K562 (cell line): ENCODE measurements at regions not wholly inside any gene's neighbourhood (a gene's known extent, or its start where the extent isn't known, plus 50 kb on each side); places are given as distances from the start of the nearest gene placed in this dataset.
A peak's percentile ranks its signal among the peaks of the same experiment; 100 is the strongest.

Experiments
- ATAC-seq: fragments of 200-7000 bp; cut with Tn5 transposase; 3 replicates; pipeline ENCODE4 v1.9.1; 2020; ENCODE audit warnings: moderate library complexity
- BruUV-seq: library from RNA; stranded (reverse); fragments of 400-500 nt; replicated peaks from 2 replicates; lab custom pipeline; 2021; lab: Mats Ljungman, UMichigan
- CTCF ChIA-PET: fragments of 300-600 bp; formaldehyde crosslinking; extraction: SDS; loops from one replicate; lab custom pipeline; 2021; ENCODE audit warnings: low intra/inter-chr PET ratio; lab: Yijun Ruan, JAX
- POLR2A ChIA-PET: fragments of 300-600, 350-650 bp; sonication (Branson Sonifier 250); formaldehyde crosslinking; extraction: SDS; loops from one replicate; lab custom pipeline; 2021; ENCODE audit warnings: antibody characterized with exemption, inconsistent platforms; lab: Yijun Ruan, JAX
- DNase-seq, 4 experiments: peaks; one replicate each; pipeline versions ENCODE4 v3.0.0 to v3.0.0-alpha.2; 2011 to 2018; ENCODE audit warnings: low spot score in 3 of 4, mixed read lengths in 3 of 4; ENCODE audit errors: extremely low read depth in 1 of 4
- FAIRE-seq: peaks from 2 replicates; lab custom pipeline; 2011; peaks lifted over from hg19 to GRCh38; lab: Jason Lieb, UNC
- H2AFZ ChIP-seq: 2 replicates; pipeline ENCODE4 v1.6.0; 2011; ENCODE audit warnings: low read depth, low read length, control low read depth, inconsistent platforms
- H3K27ac ChIP-seq: fragments of 200-600 bp; 3 replicates; pipeline ENCODE4 v1.8.0; 2011; ENCODE audit warnings: low read depth, mild to moderate bottlenecking, control low read depth, inconsistent platforms, low read length, moderate library complexity, mixed read lengths; ENCODE audit errors: extremely low read depth
- H3K27me3 ChIP-seq, 2 experiments: fragments of 300-600 bp in 1 of 2; 2 replicates in 1 of 2; 3 replicates in 1 of 2; pipeline versions ENCODE4 v1.6.0 to v1.8.0; 2011; ENCODE audit warnings: inconsistent platforms in 2 of 2, low read length in 2 of 2, mild to moderate bottlenecking in 1 of 2, mixed read lengths in 1 of 2, moderate library complexity in 1 of 2; ENCODE audit not compliant: control insufficient read depth in 2 of 2, insufficient read depth in 2 of 2
- H3K36me3 ChIP-seq: fragments of 300-600 bp; 3 replicates; pipeline ENCODE4 v1.8.0; 2011; ENCODE audit warnings: mild to moderate bottlenecking, low read length, inconsistent platforms; ENCODE audit not compliant: control insufficient read depth, insufficient read depth
- H3K4me1 ChIP-seq, 2 experiments: fragments of 200-600 bp in 1 of 2; replicated peaks in 1 of 2; 2 replicates in 1 of 2; 3 replicates in 1 of 2; pipeline versions ENCODE4 v1.5.1 to v1.8.0; 2011; ENCODE audit warnings: inconsistent platforms in 2 of 2, low read length in 2 of 2, mild to moderate bottlenecking in 1 of 2, mixed read lengths in 1 of 2, moderate library complexity in 1 of 2; ENCODE audit not compliant: control insufficient read depth in 2 of 2, insufficient read depth in 2 of 2
- H3K4me2 ChIP-seq: 2 replicates; pipeline ENCODE4 v1.6.1; 2011; ENCODE audit warnings: low read length, control low read depth, inconsistent platforms, mixed read lengths; ENCODE audit not compliant: insufficient read depth
- H3K4me3 ChIP-seq: fragments of 200-600 bp; sonication (generic), shearing (Covaris generic); 2 replicates; pipeline ENCODE4 v1.5.1; 2016; ENCODE audit warnings: control low read depth, inconsistent platforms
- H3K79me2 ChIP-seq: fragments of 200-600 bp; 3 replicates; pipeline ENCODE4 v1.8.0; 2011; ENCODE audit warnings: low read length, inconsistent platforms; ENCODE audit not compliant: control insufficient read depth, insufficient read depth
- H3K9ac ChIP-seq, 2 experiments: 2 replicates each; pipeline versions ENCODE4 v1.6.0 to v1.6.1; 2011; ENCODE audit warnings: low read depth in 2 of 2, low read length in 2 of 2, control low read depth in 1 of 2, inconsistent platforms in 1 of 2, mild to moderate bottlenecking in 1 of 2, mixed read lengths in 1 of 2; ENCODE audit not compliant: insufficient read depth in 1 of 2
- H3K9me1 ChIP-seq: one replicate; pipeline ENCODE4 v1.6.0; 2011; ENCODE audit warnings: inconsistent platforms, mild to moderate bottlenecking, low read length, moderate library complexity; ENCODE audit not compliant: control insufficient read depth, insufficient read depth
- H3K9me3 ChIP-seq: replicated peaks from 2 replicates; pipeline ENCODE4 v1.5.1; 2011; ENCODE audit warnings: low read depth, low read length, inconsistent platforms; ENCODE audit not compliant: control insufficient read depth, insufficient read depth
- H4K20me1 ChIP-seq: replicated peaks from 2 replicates; pipeline ENCODE4 v1.6.1; 2011; ENCODE audit warnings: low read length, inconsistent platforms, mixed read lengths; ENCODE audit not compliant: control insufficient read depth, insufficient read depth
- POLR2G ChIP-seq: fragments of 200-400 bp; formaldehyde crosslinking; IDR thresholded peaks from 2 replicates; pipeline ENCODE4 v1.6.1; 2017; ENCODE audit warnings: low read depth, mild to moderate bottlenecking, antibody characterized with exemption, low read length, moderate library complexity
- RBFOX2 ChIP-seq: fragments of 200-400 bp; formaldehyde crosslinking; IDR thresholded peaks from 2 replicates; pipeline ENCODE4 v1.6.1; 2017; ENCODE audit warnings: low read depth, mild to moderate bottlenecking, low read length, moderate library complexity
- SMC3 ChIP-seq: conservative IDR thresholded peaks from 2 replicates; pipeline ENCODE4 v1.6.1; 2011; ENCODE audit warnings: low read depth, low read length, improper control_type of control experiment; ENCODE audit not compliant: insufficient read depth
- WGBS: fragments of 100-300 bp; shearing (Covaris generic); methylation state at CpG from one replicate; pipeline ENCODE4 v1.1.6; 2016; ENCODE audit warnings: low coverage, mixed read lengths; ENCODE audit not compliant: insufficient coverage; ENCODE audit errors: missing lambda C conversion rate; 5-methylcytosine and 5-hydroxymethylcytosine counted together
- in situ Hi-C: fragments of 300-500 bp; cut with MboI; formaldehyde crosslinking; loops from 4 replicates; pipeline ENCODE4 v1.15.0; 2018; ENCODE audit warnings: inconsistent platforms, mixed read lengths
- intact Hi-C: fragments of 100-400 bp; cut with micrococcal nuclease; formaldehyde crosslinking; loops from 2 replicates; pipeline ENCODE4 v1.14.2; 2022

DNA sequence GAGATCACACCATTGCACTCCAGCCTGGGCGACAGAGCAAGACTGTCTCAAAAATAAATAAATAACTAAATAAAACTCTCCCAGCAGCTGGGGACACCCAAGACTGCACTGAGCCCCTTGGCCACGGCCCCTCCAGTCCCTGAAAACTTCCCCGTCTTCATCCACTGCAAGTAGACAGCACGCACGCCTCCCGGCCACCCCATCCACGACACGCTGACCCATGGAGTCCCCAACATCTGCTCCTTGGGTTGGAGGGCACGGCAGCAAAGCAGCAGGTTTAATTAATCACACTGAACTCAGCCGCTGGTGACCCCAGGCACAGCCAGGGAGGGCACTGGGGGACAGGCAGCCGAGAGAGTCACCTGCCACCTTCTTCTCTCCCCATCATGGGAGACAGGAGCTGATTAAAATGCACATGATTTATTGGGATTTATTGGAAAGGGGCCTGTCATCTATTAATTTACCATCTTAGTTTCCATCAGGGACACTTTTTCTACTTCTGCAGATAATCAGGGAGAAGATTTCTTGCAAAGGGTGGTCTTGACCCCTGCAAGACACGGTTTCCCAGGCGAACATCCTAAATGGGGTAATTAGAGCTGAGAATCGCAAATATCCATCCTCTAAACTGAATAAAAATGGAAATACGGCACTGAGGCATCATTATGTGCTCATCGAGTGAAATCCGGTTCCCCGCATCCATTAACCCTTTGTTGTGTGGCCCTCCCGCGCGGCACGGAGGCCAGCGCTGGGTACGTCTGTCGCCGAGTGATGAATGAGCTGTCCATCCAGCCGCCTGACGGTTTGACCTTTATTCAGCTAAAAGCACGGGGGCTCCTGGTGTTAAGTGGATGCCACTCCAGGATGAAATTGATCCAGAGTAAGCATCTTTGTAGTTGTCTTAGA lies 178.3 kb downstream of the BRD1 start:
- Histone ChIP-seq H3K4me1 (peaks cover 0 to 13% of the 10 kb centered on the region in 2 experiments; a peak in 2 of 5 replicates), H3K4me2 (no peak overlapping the region), H3K9me1 (no peaks in the 10 kb centered on the region), H3K27ac (no peak overlapping the region), H2AFZ (no peak overlapping the region), H4K20me1 (peaks cover 43% of the 10 kb centered on the region), H3K27me3 (no peaks in the 10 kb centered on the region), H3K9me3 (no peaks in the 10 kb centered on the region), H3K79me2 (peaks cover 89% of the 10 kb centered on the region), H3K36me3 (peaks cover 28% of the 10 kb centered on the region; the same call in 2 of the 3 replicates), H3K9ac (0 out of 4 replicates have a peak overlapping the region, but pooled peaks of 1 of the 2 experiments have one; percentile 35), H3K4me3 (no peak overlapping the region)
- TF ChIP-seq POLR2G: peak; percentile 24; the same call in 1 of the 2 replicates
- TF ChIP-seq SMC3: no peak
- TF ChIP-seq RBFOX2: peak; percentile 34; the same call in 1 of the 2 replicates
- no peak for ATAC-seq
- ChIA-PET POLR2A (interaction anchor here (0.6 to 1.0 kb wide), 3 partner anchors 9 to 945 kb away, joined by 3 read pairs; no protein-coding TSS in a partner anchor), CTCF (no interaction called here)
- WGBS: 88% methylated on average over 23 of the region's 29 CpGs
- no peak for FAIRE-seq
- BruUV-seq: no TSS peak
- in situ Hi-C loops: no loop called here
- intact Hi-C loops: no loop called here
- DNase-seq: no peak
